Adrenal gland (tissue), 9 donors: ENCODE measurements at regions not wholly inside any gene's neighbourhood (a gene's known extent, or its start where the extent isn't known, plus 50 kb on each side); places are given as distances from the start of the nearest gene placed in this dataset.

ENCODE experiments used
- DNase-seq, 7 donors: peaks; one replicate each; pipeline ENCODE4 v3.0.0-alpha.2; 2019 to 2020
- H3K27ac ChIP-seq, 5 donors: fragments of 200-600 bp; sonication (generic) in 4 of 5; 1 replicate in 3 of 5; 2 replicates in 2 of 5; pipeline versions ENCODE4 v1.5.1 to v1.8.0; 2016 to 2020; ENCODE audit warnings: mild to moderate bottlenecking in 1 of 5
- H3K27me3 ChIP-seq: fragments of 200-600 bp; 2 replicates; pipeline ENCODE4 v1.8.0; 2021
- H3K36me3 ChIP-seq, 2 donors: fragments of 200-600 bp; replicated peaks in 1 of 2; 1 replicate in 1 of 2; 2 replicates in 1 of 2; pipeline versions ENCODE4 v1.5.1 to v1.8.0; 2018 to 2022
- H3K4me1 ChIP-seq, 2 donors: fragments of 200-600 bp; replicated peaks in 1 of 2; 1 replicate in 1 of 2; 2 replicates in 1 of 2; pipeline versions ENCODE4 v1.5.1 to v1.8.0; 2018 to 2021
- H3K4me3 ChIP-seq, 4 donors: fragments of 200-600 bp; sonication (generic) in 3 of 4; one replicate each; pipeline ENCODE4 v1.5.1; 2016 to 2018
- H3K9me3 ChIP-seq, 3 donors: fragments of 200-600 bp; sonication (generic) in 1 of 3; replicated peaks in 1 of 3; 1 replicate in 2 of 3; 2 replicates in 1 of 3; pipeline versions ENCODE4 v1.5.1 to v1.8.0; 2016 to 2021
- POLR2A ChIP-seq, 2 donors: fragments of 450-650 bp; IDR thresholded peaks; one replicate each; pipeline ENCODE4 v1.6.1; 2017; ENCODE audit warnings: antibody characterized with exemption in 2 of 2, mild to moderate bottlenecking in 2 of 2, moderate library complexity in 1 of 2
- WGBS, 4 donors: extraction: QIAGEN DNeasy Blood & Tissue Kit in 2 of 4; methylation state at CpG; one replicate each; pipeline versions ENCODE4 v1.1.5 to v1.1.7; 2013 to 2017; 5-methylcytosine and 5-hydroxymethylcytosine counted together
- intact Hi-C, 2 donors: fragments of 100-400 bp; cut with DNase I; formaldehyde crosslinking; loops; one replicate each; pipeline versions ENCODE4 v1.14.1 to v1.15.0; 2022 to 2023
- TF ChIP-seq, protein P1 (sequence below), 6 experiments: fragments of 450-650 bp in 4 of 6; fragments of 200-600 bp in 2 of 6; sonication (generic) in 1 of 6; IDR thresholded peaks; 1 replicate in 5 of 6; 2 replicates in 1 of 6; pipeline versions ENCODE4 v1.5.1 to v1.8.0; 2016 to 2021; ENCODE audit warnings: antibody characterized with exemption in 6 of 6, mild to moderate bottlenecking in 2 of 6, moderate library complexity in 1 of 6
- donor health status: healthy with polysubstance abuse.
- donor health status: Bipolar disorder and iron deficiency.
- donor health status: DM: yes; HTN: yes; CAD: no.
- donor health status: DM: no; HTN: no; CAD: no.
- donor health status: DM: no; HTN: no; CAD: no.

DNA sequence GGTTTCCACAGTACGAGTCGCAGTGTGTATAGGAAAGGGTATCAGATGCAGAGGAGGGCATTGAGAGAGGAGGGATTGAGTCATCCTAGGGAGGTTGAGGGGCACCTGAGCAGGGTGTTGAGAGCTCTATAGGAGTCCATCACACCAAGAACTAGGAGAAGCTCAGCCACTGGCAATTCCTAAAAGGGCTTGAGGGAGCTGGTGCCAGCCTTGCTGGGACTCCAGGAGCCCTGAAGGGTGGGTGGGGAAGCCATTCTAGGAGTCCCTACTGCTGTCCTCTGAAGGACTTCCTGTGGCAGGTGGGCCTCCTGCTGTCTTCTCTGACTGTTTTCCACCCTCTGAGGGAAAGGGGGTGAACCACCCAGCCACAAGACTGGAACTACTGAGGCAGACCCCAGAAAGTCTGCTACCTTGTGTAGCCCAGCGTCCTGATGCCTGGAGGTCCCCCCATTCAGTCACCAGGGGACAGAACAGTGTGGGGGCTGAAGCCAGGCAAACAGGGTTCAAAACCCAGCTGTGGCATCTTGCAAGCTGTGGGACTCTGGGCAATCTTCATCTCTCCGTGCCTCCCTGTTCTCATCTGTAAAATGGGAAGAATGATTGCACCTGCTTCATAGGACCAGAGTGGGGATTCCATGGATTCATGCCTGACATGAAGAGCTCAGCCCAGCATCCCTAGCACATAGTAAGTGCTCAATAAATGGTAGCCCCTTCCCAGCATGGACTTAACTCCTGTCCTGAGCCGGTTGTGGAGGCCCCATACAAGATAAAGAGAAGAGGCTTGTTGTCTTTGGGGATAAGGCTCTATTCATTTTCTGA lies 149.5 kb downstream of the C9orf50 start:
- H3K27ac ChIP-seq: peak overlapping the region in 3 of 5 donors; percentile 51 to 70 (median 70)
- H3K36me3 ChIP-seq: no peaks in the 10 kb centered on the region
- H3K27me3 ChIP-seq: no peaks in the 10 kb centered on the region
- DNase-seq: no peak
- peaks cover 19 to 23% of the 10 kb centered on the region in 2 donors for H3K4me1 ChIP-seq
- TF ChIP-seq, protein P1, sequence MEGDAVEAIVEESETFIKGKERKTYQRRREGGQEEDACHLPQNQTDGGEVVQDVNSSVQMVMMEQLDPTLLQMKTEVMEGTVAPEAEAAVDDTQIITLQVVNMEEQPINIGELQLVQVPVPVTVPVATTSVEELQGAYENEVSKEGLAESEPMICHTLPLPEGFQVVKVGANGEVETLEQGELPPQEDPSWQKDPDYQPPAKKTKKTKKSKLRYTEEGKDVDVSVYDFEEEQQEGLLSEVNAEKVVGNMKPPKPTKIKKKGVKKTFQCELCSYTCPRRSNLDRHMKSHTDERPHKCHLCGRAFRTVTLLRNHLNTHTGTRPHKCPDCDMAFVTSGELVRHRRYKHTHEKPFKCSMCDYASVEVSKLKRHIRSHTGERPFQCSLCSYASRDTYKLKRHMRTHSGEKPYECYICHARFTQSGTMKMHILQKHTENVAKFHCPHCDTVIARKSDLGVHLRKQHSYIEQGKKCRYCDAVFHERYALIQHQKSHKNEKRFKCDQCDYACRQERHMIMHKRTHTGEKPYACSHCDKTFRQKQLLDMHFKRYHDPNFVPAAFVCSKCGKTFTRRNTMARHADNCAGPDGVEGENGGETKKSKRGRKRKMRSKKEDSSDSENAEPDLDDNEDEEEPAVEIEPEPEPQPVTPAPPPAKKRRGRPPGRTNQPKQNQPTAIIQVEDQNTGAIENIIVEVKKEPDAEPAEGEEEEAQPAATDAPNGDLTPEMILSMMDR (IDR thresholded peaks at IDR 0.05): no peak
- no peak for TF ChIP-seq POLR2A (IDR thresholded peaks at IDR 0.05)
- H3K4me3 ChIP-seq: no peak overlapping the region
- 92 to 97% (median 96%) methylated on average over 5 of the region's 5 CpGs for WGBS, 4 donors
- intact Hi-C loops: loop anchor here in 1 of 2 donors (10.0 kb wide), 1 partner anchor 147 kb away; no protein-coding TSS in a partner anchor
- no peaks in the 10 kb centered on the region for H3K9me3 ChIP-seq

DNA sequence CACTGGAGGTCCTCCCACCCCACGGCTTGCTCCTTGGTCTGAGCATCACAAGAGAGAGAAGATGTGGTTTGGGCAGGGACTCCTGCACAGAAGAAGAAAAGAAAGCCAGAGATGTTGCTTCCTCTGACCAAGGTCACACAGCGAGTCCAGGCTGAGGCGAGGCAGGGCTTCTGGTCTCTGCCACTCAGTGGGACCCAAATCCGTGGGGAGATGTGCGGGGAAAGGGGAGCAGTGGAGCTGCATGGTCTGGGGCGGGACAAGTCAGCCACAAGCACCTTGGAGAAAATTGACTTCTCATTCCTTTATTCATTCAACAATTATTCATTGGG lies 150.9 kb downstream of the C9orf50 start:
- intact Hi-C loops: loop anchor here in 1 of 2 donors (10.0 kb wide), 2 partner anchors 145 to 295 kb away; partner anchors contain the start of gene IER5L
- Histone ChIP-seq H3K36me3 (no peaks in the 10 kb centered on the region), H3K4me3 (no peak overlapping the region), H3K27me3 (no peaks in the 10 kb centered on the region), H3K27ac (peak overlapping the region in 2 of 5 donors; percentile 51 to 70), H3K9me3 (no peaks in the 10 kb centered on the region), H3K4me1 (peaks cover 25 to 32% of the 10 kb centered on the region in 2 donors)
- TF ChIP-seq, protein P1 (IDR thresholded peaks at IDR 0.05): no peak
- no peak for TF ChIP-seq POLR2A (IDR thresholded peaks at IDR 0.05)
- peak in 1 of 7 donors; percentile 2 for DNase-seq
- WGBS, 4 donors: 75 to 88% (median 85%) methylated on average over 6 of the region's 6 CpGs

DNA sequence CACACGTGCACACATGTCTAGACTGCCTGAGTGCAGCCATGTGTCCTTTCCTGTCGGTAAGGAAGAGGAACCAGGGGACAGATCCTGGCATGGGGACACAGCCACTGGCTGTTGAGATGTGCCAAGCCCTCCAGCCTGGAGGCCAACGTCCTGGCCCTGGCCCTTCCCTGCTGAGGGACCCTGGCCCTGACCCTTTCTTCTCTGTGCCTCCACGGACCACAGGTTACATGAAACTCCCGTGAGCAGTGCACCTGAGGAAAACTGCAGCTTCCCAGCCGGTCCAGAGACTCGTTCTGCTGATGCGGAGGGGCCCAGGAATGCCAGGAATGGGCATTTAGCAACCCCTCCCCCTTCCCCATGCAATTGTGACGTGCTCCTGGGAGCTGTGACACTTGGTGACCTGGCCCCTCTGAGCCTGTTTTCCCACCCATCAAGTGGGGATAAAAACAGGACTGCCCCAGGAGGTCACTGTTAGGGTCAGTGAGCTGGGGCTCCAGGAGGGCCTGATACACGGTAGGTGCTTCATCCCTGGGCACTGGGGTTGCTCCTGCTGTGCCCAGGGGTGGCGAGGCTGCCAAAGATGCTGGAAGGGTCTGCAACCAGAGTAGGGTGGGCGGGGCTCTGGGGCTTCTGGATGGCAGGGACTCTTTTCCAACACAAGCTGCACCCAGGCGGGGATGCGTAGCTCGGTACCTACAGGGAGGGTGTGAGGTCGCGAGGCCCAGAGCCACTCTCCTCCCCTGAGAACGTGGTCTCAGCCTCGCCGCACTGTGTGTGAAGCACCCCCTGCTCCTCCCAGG lies 151.5 kb downstream of the C9orf50 start:
- intact Hi-C loops: loop anchor here in 1 of 2 donors (10.0 kb wide), 1 partner anchor 295 kb away; the partner anchor contains the start of gene IER5L
- peaks cover 27 to 35% of the 10 kb centered on the region in 2 donors for H3K4me1 ChIP-seq

More for the DNA sequence above, 151.5 kb downstream of the C9orf50 start:
- TF ChIP-seq POLR2A (IDR thresholded peaks at IDR 0.05): no peak
- TF ChIP-seq, protein P1 (IDR thresholded peaks at IDR 0.05): no peak
- H3K27ac ChIP-seq: no peak overlapping the region
- no peaks in the 10 kb centered on the region for H3K27me3 ChIP-seq
- H3K4me3 ChIP-seq: no peak overlapping the region
- 72 to 79% (median 78%) methylated on average over 15 to 20 of the region's 20 CpGs for WGBS, 4 donors
- DNase-seq: peak in 1 of 7 donors; percentile 1
- H3K36me3 ChIP-seq: no peaks in the 10 kb centered on the region
- no peaks in the 10 kb centered on the region for H3K9me3 ChIP-seq
